ENCODE measurements at regions not wholly inside any gene's neighbourhood (a gene's known extent, or its start where the extent isn't known, plus 50 kb on each side); places are given as distances from the start of the nearest gene placed in this dataset.

DNA sequence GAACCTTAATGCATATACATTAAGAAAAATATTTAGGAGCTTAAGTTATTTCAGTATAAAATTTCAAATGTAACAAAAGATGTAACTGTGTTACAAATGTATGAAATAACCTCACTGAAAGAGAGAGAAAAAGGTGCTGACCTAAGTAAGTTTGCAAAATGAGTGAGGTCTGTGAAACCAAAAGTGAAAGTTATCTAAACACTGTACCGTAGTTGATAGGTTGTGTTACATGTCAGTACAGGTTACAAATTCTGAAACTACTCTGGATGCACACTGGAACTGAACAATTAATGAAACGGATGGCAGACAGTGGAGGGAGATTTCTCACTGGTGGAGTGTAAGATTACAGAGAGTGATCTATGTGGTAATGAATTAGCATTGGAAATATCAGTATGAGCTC lies 420.7 kb downstream of the ZNF385D start:
- H3K36me3 Mint-ChIP-seq (ENCODE audit: unreplicated experiment) = no peaks in the 10 kb centered on the region
- H3K9me3 Mint-ChIP-seq (ENCODE audit: unreplicated experiment) = no peaks in the 10 kb centered on the region
- no peak overlapping the region for H3K4me3 Mint-ChIP-seq (ENCODE audit: unreplicated experiment)
- no peak for DNase-seq
- H3K4me1 Mint-ChIP-seq (ENCODE audit: low read depth, unreplicated experiment) = peaks cover 7% of the 10 kb centered on the region
- no peak for TF ChIP-seq CTCF (IDR thresholded peaks at IDR 0.05; ENCODE audit: partially characterized antibody, unreplicated experiment)
- peaks cover 2% of the 10 kb centered on the region for H3K27me3 Mint-ChIP-seq (ENCODE audit: unreplicated experiment)
- no peak overlapping the region for H3K27ac Mint-ChIP-seq (ENCODE audit: unreplicated experiment)

GRCh38 chr3:21328711-21329390 lies 422.2 kb downstream of the ZNF385D start:
- no peak for TF ChIP-seq CTCF (IDR thresholded peaks at IDR 0.05; ENCODE audit: partially characterized antibody, unreplicated experiment)
- no peaks in the 10 kb centered on the region for H3K36me3 Mint-ChIP-seq (ENCODE audit: unreplicated experiment)
- H3K27ac Mint-ChIP-seq (ENCODE audit: unreplicated experiment) = no peak overlapping the region
- H3K9me3 Mint-ChIP-seq (ENCODE audit: unreplicated experiment) = no peaks in the 10 kb centered on the region
- H3K4me3 Mint-ChIP-seq (ENCODE audit: unreplicated experiment) = no peak overlapping the region
- H3K4me1 Mint-ChIP-seq (ENCODE audit: low read depth, unreplicated experiment) = peaks cover 7% of the 10 kb centered on the region
- DNase-seq = peak; percentile 47
- H3K27me3 Mint-ChIP-seq (ENCODE audit: unreplicated experiment) = peaks cover 2% of the 10 kb centered on the region

DNA sequence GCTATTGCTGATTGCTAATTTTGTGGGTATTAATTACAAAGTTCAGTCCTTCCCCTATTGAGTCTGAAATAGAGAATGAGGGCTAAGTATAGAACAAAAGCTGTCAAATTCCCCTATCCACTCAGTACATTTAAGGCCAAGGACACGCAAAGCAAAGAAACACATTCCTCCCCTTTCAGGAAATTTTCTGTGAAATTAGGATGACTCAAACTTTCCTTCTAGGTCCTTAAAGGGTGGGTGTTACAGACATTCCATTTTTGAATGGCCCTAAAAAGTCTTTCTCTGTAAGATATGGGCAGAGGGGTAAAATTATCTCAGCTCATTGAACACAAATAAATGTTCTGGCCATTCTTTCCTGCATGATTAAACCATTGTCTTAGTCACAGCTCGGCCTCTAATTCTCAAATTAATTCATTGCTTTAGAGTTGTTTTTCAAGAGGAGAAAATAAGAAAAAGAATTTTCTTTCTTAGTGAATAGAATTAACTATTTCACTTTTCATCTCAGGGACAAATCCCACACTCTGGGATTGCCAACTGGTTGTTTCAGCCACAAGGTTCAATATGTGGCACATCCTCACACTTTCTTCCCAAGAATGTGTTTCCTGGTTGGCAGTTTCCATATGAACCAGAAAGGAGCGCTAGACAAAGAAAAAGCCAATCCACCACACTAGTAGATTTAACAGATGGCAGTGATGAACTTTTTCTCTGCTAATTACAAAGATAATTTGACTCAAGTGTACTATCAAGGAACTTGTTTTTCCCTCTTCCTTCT lies 424.1 kb downstream of the ZNF385D start:
- H3K4me3 Mint-ChIP-seq (ENCODE audit: unreplicated experiment) = no peak overlapping the region
- DNase-seq = no peak
- no peaks in the 10 kb centered on the region for H3K36me3 Mint-ChIP-seq (ENCODE audit: unreplicated experiment)
- H3K9me3 Mint-ChIP-seq (ENCODE audit: unreplicated experiment) = no peaks in the 10 kb centered on the region
- H3K27me3 Mint-ChIP-seq (ENCODE audit: unreplicated experiment) = peaks cover 2% of the 10 kb centered on the region
- no peak for TF ChIP-seq CTCF (IDR thresholded peaks at IDR 0.05; ENCODE audit: partially characterized antibody, unreplicated experiment)
- no peak overlapping the region for H3K27ac Mint-ChIP-seq (ENCODE audit: unreplicated experiment)
- peaks cover 7% of the 10 kb centered on the region for H3K4me1 Mint-ChIP-seq (ENCODE audit: low read depth, unreplicated experiment)

DNA sequence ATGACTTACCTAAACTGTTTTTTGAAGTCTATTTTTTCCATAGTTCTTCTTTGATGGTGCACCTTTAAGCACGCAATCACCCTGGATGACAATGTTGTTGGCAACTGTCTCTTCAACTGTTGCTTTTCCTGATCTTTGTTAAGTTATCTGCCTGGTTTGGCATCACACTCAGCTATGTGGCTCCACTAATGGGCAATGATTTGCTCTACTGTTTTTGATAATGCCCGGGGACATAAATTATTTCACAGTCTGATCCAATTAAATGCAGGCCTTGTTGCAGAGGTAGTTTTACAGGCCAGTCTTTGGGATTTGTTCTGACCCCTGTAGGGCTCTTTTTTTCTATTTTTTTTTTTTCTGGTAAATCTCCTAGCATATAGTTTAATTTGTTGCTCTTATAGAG lies 436.3 kb downstream of the ZNF385D start:
- Mint-ChIP-seq H3K27me3 (ENCODE audit: unreplicated experiment) (peaks cover 1% of the 10 kb centered on the region), H3K36me3 (ENCODE audit: unreplicated experiment) (no peaks in the 10 kb centered on the region), H3K9me3 (ENCODE audit: unreplicated experiment) (no peaks in the 10 kb centered on the region), H3K27ac (ENCODE audit: unreplicated experiment) (no peak overlapping the region), H3K4me1 (ENCODE audit: low read depth, unreplicated experiment) (no peaks in the 10 kb centered on the region), H3K4me3 (ENCODE audit: unreplicated experiment) (no peak overlapping the region)
- DNase-seq = no peak
- no peak for TF ChIP-seq CTCF (IDR thresholded peaks at IDR 0.05; ENCODE audit: partially characterized antibody, unreplicated experiment)

DNA sequence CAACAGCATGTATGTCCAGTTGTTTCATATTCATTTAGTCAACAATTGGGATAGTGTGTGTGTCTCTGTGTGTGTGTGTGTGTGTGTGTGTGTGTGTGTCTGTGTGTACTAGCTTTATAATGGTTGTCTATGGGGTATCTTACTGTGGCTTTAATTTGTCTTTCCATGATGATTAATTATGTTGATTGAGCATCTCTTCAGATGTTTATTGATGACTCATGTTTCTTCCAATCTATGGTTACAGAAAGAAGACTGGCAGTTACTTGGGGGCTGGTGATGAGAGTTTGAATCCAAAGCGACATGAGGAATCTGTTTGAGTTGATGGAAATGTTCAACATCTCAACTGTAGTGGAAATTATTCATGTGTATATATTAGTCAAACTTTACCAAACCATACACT lies 440.1 kb downstream of the ZNF385D start:
- no peak overlapping the region for H3K27ac Mint-ChIP-seq (ENCODE audit: unreplicated experiment)
- DNase-seq = no peak
- no peak for TF ChIP-seq CTCF (IDR thresholded peaks at IDR 0.05; ENCODE audit: partially characterized antibody, unreplicated experiment)
- H3K4me3 Mint-ChIP-seq (ENCODE audit: unreplicated experiment) = no peak overlapping the region
- H3K9me3 Mint-ChIP-seq (ENCODE audit: unreplicated experiment) = peaks cover 2% of the 10 kb centered on the region
- H3K4me1 Mint-ChIP-seq (ENCODE audit: low read depth, unreplicated experiment) = no peaks in the 10 kb centered on the region
- H3K27me3 Mint-ChIP-seq (ENCODE audit: unreplicated experiment) = peaks cover 1% of the 10 kb centered on the region
- no peaks in the 10 kb centered on the region for H3K36me3 Mint-ChIP-seq (ENCODE audit: unreplicated experiment)

Measured in glutamatergic neuron (in vitro differentiated cells).